Sigmoid colon (tissue), 4 donors: ENCODE measurements at regions not wholly inside any gene's neighbourhood (a gene's known extent, or its start where the extent isn't known, plus 50 kb on each side); places are given as distances from the start of the nearest gene placed in this dataset.

Experiments used
- EP300 ChIP-seq, 4 donors: sonication (generic); formaldehyde crosslinking; IDR thresholded peaks; one replicate each; pipeline ENCODE4 v1.6.1; 2017; ENCODE audit warnings: antibody characterized with exemption in 4 of 4
- POLR2A ChIP-seq, 2 donors: fragments of 450-650 bp; IDR thresholded peaks; one replicate each; pipeline ENCODE4 v1.6.1; 2016; ENCODE audit warnings: antibody characterized with exemption in 2 of 2, mild to moderate bottlenecking in 2 of 2, moderate library complexity in 2 of 2
- POLR2AphosphoS5 ChIP-seq, 4 donors: sonication (generic); formaldehyde crosslinking; IDR thresholded peaks; one replicate each; pipeline ENCODE4 v1.6.1; 2017; ENCODE audit warnings: antibody characterized with exemption in 4 of 4
- TF ChIP-seq, protein P1 (sequence below), 4 experiments: fragments of 450-650 bp in 3 of 4; fragments of 200-600 bp in 1 of 4; IDR thresholded peaks; one replicate each; pipeline ENCODE4 v1.5.1; 2016 to 2019; ENCODE audit warnings: antibody characterized with exemption in 4 of 4, mild to moderate bottlenecking in 3 of 4, moderate library complexity in 2 of 4

DNA sequence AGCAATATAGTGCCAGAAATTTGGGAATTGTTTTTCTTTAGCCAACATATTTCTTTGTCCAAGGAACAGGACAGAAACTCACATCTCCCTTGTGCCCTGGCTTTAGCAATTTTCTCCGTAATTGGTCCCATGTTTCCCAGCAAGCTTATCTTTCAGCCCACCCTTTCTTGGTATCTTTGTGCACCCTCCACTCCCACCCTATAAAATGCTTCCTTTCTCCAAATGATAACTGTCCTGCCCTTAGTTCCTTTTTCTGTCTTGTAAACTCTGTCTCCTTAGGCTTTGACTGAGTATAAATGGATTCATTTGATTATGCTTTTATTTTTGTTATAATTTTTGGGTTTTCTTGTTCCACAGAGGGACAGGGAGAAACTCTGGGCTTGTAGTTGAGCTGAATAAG, 442.8 kb downstream of the ATP23 start:
- no peak for TF ChIP-seq POLR2A (IDR thresholded peaks at IDR 0.05)
- no peak for TF ChIP-seq POLR2AphosphoS5 (IDR thresholded peaks at IDR 0.05)
- no peak for TF ChIP-seq EP300 (IDR thresholded peaks at IDR 0.05)
- TF ChIP-seq, protein P1, sequence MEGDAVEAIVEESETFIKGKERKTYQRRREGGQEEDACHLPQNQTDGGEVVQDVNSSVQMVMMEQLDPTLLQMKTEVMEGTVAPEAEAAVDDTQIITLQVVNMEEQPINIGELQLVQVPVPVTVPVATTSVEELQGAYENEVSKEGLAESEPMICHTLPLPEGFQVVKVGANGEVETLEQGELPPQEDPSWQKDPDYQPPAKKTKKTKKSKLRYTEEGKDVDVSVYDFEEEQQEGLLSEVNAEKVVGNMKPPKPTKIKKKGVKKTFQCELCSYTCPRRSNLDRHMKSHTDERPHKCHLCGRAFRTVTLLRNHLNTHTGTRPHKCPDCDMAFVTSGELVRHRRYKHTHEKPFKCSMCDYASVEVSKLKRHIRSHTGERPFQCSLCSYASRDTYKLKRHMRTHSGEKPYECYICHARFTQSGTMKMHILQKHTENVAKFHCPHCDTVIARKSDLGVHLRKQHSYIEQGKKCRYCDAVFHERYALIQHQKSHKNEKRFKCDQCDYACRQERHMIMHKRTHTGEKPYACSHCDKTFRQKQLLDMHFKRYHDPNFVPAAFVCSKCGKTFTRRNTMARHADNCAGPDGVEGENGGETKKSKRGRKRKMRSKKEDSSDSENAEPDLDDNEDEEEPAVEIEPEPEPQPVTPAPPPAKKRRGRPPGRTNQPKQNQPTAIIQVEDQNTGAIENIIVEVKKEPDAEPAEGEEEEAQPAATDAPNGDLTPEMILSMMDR (IDR thresholded peaks at IDR 0.05): no peak
